ENCODE measurements at regions not wholly inside any gene's neighbourhood (a gene's known extent, or its start where the extent isn't known, plus 50 kb on each side); places are given as distances from the start of the nearest gene placed in this dataset.

- no peak for TF ChIP-seq CTCF (IDR thresholded peaks at IDR 0.05)
- no peak for TF ChIP-seq REST (IDR thresholded peaks at IDR 0.05; ENCODE audit: insufficient read depth in 1 of 2, low read depth in 2 of 2, low read length in 1 of 2)
These were observed 242.8 kb upstream of the SGCG start for GRCh38 chr13:22937953-22938352.
